Activated CD8-positive, alpha-beta memory T cell treated with anti-CD3 and anti-CD28 coated beads, Interleukin-2, amount 50 U/mL, for 48 hours (primary cell): ENCODE measurements at regions not wholly inside any gene's neighbourhood (a gene's known extent, or its start where the extent isn't known, plus 50 kb on each side); places are given as distances from the start of the nearest gene placed in this dataset.

Source experiments
- DNase-seq: peaks from one replicate; pipeline ENCODE4 v3.0.0-alpha.2; 2020

DNA sequence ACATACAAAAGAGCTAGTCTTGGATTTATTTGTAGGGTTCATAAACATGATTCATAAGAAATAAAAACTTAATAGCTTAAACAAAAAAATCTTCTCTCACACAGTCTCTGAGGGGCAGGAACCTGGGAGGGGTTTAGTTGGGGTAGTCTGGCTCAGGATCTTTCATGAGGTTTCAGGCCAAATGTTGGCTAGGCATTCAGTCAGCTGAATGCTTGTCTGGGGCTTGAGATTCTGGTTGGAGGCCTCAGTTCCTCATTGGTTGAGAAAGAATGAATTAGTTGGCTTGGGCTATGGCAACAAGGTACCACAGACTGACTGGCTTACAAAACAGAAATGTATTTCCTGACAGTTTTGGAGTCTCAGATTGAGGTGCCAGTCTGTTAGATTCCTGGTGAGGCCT, 74.3 kb downstream of the ANKRD7 start:
- DNase-seq = no peak

DNA sequence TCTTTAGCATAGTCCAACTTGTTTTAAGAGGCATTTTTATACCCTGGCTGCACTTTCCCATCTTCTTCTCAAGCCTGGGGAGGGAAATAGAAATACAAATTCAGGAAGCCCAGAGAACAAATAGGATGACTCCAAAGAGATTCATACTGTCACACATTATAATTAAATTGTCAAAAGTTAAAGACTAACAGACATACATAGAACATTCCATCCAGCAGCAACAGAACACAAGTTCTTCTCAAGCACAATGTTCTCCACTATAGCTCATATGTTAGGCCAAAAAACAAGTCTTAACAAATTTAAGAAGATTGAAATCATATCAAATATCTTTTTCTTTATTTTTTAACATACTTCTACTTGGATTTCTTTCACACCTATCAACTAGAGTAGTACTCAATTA, 75.7 kb downstream of the ANKRD7 start:
- DNase-seq = no peak

DNA sequence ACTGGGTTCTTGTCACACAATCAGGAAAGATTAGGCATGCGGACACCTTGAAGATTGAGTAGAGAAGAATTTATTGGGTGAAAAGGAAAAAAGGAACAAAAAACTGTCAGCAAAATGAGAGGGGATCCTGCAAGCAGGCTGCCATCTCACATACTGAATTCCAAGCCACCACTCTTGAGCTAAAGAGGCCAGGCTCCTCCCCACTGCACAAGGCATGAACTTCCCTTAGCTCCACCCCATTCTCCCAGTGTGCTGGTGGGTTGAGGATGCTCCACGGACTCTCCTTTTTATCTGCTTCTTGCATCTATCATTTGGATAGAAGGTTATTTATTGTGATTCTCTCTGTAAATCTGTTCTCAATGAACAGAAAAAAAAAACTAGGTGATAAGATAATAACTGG, 79.6 kb downstream of the ANKRD7 start:
- DNase-seq = no peak

DNA sequence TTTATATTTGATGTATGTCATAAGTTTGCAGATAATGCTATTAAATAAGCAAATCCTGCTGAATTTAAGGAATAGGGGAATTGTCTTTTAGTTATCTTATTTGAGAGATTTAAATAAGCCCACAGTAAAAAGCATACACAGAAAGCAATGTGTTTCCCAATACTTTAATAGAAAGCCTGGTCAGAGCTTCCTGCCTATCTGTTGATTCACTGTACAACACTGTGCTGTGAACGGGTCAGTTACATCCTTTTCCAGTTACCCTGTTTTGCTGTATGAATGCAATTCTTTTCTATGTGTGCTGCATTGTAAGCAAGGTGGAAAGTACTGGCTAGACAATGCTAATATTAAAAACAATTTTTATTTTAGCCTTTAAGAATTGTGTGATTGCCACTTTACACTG, 81.2 kb downstream of the ANKRD7 start:
- DNase-seq = no peak

DNA sequence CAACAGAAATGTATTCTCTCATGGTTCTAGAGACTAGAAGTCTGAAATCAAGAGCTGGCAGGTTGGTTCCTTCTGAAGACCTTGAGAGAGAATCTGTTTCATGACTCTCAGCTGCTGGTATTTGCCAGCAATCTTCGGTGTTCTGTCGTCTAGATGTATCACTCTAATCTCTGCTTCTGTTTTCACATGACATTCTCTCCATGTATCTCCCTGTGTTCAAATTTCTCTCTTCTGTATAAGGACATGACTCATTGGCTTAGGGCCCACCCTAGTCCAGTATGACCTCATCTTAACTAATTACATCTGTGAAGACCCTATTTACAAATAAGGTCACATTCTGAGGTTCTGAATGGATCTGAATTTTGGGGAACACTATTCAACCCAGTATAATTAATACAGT, 82.3 kb downstream of the ANKRD7 start:
- DNase-seq = no peak

DNA sequence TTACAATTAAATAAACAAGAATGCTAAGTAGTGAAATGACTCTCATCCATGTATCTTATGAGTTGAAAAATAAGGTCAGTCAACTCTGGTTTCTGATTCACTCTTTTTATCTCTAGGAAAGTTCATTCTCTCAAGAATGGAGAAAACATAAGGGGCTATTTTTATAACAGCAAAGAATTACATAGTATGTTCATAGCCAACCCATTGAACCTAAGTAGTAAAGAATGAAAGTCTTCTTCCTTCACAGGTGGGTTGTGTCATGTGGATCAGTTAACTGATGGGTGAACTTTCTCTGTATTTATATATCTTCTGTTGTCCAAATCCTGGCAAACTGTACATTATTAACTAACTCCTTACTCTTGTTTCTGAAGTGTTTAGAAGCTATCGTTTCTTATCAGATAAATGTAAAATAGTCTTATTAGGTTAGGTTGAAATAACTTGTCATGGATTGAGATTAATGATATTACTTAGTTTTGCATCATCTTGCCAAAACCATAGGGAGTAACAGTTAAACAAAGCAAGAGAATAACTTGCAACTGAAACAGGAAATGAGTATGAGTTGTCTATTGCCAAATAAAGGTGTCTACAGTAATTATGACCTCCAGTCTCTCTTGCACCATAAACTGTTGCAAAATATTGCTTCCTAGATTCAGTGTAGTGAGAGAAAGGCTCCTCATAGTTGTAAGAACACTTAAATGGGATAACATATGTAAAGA, 86.8 kb downstream of the ANKRD7 start:
- DNase-seq = no peak

DNA sequence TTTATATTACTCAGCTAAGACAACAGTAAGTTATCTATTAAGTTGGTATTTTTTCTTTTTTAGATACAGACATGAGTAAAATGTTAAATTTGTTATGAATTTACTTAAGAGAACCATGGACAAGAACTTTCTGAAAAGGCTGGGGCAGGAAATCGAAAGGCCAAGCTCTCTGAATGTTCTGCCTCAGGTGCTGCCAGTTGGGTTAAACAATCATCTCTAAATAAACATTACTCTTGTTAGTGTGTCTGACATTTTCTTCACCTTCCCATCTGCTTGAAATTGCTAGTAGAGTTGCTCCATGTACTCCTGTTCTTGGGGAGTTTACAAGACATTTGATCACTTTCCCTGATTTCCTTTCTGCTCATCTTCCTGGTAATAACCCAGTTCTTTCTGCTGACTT, 87.5 kb downstream of the ANKRD7 start:
- DNase-seq = no peak

DNA sequence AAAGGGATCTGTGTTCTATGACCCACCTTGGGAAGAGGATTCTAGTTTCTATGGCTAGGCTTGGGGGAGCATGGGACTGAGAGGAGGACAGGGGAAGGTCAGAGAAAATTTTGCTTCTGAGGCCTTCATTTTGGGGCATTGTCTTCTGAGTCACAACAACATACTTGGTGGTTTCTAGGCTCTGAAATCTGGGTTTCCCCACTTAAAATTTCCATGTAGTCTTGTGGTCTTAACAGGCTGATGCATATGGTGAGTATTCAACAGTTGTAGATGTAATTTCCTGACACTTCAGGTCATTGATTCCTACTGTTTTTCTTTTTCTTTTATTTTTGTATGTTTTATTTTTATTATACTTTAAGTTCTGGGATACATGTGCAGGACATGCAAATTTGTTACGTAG, 88.5 kb downstream of the ANKRD7 start:
- no peak for DNase-seq

DNA sequence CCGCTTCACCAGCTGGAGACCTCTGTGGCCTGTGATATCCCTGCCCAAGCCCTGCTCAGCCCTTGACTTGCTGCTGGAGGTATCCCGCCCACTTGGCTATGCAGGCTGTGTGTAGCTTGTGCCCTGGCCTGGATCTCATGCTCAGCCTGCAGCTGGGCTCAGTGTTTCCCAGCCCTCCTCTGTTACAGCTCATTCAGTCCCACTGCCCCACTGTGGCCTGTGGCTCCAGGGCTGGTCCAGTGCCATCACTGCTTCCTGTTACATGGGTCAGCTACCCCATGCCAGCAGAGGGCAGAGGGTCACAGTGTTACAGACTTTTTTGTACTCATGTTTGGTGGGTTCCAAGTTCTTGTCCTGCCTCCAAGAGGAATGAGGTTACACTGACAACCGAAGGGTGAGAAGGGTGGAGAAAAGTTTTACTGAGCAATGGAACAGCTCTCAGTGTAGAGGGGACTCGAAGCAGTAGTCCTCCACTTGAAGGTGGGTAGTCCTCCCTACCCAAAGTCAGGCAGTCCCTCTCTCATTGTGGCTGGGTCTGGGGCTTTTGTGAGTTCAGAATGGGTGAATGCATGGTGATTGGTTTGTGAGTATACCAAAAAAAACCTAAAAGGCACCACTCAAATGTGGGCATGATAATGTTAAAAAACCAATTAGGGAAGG, 100.4 kb downstream of the ANKRD7 start:
- DNase-seq = no peak

DNA sequence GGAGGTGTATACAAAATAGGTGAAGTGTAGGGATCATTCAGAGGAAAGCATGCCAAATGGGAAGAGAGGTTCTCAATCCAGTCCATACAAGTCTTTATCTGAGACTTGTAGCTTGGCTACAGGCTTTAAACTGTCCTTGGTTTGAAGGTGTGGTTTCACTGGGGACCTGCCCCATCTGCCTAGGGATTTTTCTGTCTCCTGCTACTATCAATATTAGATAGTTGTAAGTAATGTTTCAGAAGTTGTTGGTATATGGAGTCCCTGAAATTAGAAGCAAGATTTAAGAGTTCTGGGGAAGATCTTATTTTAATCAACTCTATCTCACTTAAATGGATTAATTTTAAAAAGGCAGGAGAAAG, 100.9 kb downstream of the ANKRD7 start:
- no peak for DNase-seq

DNA sequence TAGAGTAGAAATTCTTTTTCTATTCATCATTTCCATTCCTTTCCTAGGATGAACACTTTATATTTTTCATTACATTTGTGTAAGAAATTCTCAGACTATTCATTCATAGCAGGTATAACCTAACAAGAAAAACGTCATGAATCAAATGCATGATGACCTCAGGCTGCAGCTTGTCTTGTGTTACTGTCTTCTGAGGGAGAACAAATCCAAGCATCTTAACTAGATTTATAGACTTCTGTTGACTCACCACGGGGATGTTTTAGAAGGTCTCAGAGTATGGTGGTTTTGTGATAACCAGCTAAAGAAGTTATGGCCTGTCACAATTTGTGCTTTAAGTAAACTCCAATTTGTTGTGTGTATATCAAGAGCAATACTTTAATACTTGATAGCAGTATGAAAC, 102.7 kb downstream of the ANKRD7 start:
- no peak for DNase-seq

DNA sequence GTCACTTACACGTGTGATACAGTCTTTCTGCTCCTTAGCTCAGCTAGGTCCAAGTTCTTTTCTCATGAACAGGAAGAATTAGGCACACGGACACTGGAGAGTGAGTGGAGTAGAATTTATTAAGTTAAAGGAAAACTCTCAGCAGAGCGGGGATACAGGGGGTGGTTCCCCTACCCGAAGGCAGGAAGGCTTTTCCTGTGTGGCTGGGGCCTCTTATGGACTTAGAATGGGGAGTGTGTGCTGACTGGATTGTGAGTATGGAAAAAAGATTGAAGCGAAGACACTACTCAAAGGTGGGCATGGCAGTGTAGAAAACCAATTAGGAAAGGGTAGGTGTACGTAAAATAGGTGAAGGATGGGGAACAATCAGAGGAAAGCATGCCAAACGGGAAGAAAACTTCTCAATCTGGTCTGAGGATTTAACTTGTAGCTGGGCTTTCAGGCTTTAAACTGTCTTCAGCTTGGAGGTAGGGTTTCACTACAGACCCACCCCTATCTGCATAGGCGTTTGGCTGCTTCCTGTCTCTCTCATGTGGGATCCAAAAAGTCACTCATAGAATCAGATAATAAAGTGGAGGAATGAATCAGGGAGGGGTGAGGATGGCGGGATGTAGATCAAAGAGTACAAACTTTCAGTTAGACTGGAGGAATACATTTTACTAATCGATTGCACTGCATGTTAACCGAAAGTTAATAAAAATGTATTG, 104.2 kb downstream of the ANKRD7 start:
- no peak for DNase-seq

DNA sequence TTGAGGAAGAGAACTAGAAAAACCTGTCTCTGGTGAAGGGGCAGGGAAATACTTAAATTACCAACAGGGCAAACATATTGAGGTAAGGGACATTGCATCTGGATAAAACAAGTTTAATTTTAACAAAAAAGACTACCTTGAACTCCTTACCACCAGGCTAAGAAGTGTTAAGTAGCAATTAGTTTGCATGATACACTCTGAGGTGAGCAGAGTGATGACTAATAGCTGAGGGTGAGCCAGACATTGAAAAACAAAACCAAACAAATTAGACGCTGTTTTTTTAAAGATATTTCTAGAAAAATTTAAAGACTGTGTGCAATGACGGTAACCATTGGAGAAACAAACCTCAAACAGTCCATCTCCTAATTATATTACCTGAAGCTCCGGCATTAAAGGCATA, 105.9 kb downstream of the ANKRD7 start:
- no peak for DNase-seq

DNA sequence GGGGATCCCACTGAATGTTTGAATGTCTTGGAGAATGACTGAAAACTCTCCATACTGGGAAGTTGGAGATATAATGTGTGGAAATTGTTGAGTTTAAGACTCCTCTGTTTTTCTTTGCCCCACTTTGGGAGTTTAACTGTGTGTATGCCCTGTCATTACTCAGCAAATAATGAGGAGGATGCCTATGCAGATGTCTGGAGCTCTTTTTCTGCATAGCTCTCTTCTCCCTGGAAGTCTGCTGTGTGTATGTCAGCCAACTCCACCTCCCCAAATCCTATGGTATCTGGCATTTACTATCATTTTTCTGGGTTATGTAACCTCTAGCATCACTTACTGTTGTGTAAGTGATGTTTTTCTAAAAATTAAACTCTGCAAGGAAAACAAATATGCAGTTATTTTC, 122.2 kb downstream of the ANKRD7 start:
- no peak for DNase-seq

DNA sequence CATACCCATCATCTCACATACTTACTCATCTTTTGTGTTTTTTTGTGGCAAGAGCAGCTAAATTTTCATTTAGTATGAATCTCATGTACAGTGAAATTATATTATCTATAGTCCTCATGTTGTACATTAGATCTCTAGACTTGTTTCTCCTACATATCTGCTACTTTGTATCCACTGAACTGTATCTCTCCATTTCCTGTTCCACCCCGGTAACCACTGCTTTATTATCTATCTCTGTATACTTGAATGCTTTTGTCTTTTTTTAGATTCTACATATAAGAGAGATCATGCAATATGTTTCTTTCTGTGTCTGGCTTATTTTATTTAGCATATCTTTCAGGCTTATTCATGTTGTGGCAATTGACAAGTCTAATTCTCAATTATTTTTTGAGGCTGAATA, 125.1 kb downstream of the ANKRD7 start:
- no peak for DNase-seq

DNA sequence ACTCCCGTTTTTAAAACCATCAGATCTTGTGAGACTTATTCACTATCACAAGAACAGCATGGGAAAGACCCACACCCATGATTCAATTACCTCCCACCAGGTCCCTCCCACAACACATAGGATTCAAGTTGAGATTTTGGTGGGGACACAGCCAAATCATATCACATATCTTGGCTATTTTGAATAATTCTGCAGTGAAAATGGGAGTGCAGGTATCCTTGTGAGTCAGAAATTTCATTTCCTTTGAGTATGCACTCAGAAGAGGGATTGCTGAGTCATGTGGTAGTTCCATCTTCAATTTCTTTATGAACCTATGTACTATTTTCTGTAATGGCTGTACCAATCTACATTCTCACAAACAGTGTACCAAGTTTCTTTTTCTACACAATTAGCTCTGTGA, 125.8 kb downstream of the ANKRD7 start:
- no peak for DNase-seq

DNA sequence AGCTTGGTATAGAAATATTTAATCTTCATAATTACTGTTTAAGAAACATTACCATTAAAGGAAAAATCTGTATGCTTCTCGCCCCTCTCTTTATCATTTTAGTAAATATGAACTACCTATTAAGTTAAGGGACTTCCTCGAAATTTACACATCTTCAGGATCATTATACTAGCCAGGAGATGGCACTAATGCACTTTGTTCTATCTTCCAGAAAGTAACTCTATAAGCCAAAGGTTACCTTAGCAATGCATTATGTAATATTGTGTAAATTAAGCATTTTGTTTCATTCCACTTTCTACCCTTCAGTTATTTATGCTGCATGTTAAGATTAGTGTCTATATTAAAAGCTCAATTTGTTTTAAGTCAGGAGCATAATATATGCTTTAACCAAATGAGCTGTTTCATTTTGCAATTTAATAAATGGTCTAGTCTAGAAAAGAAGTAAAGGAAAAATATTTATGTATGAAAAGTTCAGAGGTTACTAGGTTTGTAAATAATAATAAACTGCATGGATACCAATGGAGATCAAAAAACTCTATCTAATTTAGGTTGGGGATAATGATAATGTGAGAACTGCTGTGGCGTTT, 128.5 kb downstream of the ANKRD7 start:
- no peak for DNase-seq

DNA sequence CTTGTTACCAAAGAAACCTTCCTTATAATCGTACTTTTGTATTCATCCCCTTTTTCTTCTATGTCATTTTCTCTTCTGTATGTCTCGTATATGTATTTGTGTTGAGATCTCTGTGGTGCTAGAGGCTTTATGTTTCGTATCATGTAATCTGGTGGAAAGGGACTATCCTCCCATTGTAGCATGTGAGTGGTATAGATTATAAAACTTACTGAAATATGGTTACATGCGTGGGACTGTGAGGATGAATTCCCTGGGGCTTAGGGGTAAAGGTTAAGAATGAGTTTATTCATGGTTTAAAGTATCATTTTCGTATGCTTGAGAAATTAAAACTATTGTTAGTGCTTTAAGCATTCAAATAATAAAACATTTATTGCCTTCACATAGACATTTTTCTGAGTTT, 141.9 kb downstream of the ANKRD7 start:
- no peak for DNase-seq

DNA sequence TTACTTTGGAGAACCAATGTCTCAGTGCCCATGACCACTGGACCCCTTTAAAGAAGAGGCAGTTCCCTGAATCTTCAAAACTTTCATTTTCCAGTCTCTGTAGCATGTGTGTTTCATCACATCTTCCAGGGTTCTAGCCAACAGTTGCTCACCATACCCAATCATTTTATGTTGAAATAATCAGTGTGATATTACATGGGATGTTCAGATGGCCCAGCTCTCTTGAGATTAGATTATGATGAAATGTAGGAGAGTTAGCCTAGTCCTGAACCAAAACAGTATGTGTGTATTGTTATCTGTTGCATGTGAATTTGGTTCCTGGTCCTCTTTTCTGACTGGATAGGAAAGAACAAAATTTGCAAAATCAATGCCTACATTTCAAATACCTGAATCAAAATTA, 144.5 kb downstream of the ANKRD7 start:
- DNase-seq = no peak

DNA sequence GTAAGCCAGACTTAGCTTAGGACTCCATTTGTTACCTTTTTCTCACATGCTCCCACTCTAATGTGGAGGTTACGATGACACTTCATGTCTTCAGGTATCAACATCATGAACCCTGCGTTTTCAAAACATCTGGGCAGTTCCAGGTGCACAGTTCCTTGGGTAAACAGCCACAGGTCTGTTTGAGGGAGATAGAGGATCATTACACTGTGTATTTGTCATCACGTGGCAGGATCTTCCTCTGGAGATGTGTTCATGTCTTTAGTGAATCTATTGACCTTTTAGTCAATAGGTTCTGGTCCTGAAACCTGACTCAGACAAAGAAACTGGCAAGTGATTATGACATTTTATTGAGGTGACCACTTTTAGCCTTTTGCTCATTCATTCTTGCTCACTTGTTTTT, 145.5 kb downstream of the ANKRD7 start:
- DNase-seq = no peak

DNA sequence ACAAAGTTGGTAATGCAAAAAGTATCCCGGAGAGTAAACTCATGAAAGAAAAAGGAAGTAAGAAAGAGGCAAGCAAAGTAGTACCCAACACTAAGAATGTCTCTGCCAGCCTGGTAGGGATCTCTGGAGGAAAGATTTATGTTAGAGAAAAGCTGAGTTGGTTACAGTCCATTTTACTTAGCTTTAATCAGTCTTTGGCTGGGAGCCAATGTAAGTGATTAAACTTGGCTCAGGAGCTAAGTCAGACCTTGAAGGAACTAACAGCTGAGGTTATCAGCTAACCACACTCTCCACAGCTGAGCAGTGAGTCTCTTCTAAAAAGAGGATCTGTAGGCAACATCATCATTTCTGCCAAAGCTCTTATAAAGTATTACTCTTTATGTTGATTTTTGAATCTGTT, 148.0 kb downstream of the ANKRD7 start:
- DNase-seq = no peak

DNA sequence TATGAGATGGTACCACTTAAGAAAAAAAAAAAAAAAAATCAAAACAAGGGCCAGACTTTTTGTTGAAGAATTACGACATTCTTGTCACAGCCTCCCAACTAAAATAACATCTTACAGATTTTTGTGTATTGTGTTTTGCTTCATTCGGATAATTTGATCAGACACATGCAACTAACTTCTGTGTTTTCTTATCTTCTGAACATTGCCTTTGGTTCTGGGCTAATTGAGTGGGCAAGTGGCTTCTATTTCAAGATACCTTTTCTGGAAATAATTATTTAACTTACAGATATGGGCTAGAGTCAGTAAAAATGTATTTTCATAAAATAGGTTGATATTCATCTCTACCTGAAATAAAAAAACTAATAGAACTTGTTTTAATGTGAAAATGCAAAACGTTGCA, 165.1 kb downstream of the ANKRD7 start:
- DNase-seq = no peak

DNA sequence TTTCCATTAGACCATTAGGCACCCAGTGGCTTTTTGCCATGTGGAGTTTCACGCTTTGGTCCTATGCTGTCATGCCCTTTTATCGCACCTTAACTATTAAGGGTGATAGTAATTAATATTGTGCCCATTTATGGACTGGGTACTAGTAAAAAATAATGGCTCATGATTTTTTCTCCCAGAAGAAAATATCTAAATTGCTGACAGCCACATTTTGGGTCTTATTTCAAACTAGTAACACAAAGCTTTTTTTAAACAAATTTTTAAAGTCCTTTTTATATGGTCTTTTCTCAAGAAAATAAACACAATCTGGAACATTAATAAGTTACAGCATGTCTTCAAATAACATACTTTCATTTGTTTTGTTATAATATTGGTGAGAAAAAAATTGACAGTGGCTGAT, 179.7 kb downstream of the ANKRD7 start:
- DNase-seq = no peak

DNA sequence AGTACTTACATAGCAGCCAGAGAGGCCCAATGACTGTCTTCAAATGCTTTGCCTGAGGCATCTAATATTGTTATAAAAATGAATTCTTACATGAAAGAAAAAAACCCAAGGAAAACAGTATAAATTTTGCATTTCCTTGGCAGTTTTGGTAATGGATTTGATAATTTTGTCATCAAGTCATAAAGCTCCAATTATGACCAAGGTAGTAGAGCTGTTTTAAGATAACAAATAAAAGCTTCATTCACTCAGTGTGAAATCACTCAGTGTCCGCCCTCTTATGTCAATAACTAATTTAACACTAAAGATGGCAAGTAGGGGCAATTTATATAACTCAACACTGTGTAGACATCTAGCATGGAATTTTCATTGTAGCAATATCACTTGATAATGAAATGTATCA, 193.9 kb downstream of the ANKRD7 start:
- DNase-seq = no peak
